Mononuclear cell (primary cell): ENCODE measurements at regions not wholly inside any gene's neighbourhood (a gene's known extent, or its start where the extent isn't known, plus 50 kb on each side); places are given as distances from the start of the nearest gene placed in this dataset.

Experiments used
- H3K27me3 ChIP-seq: 2 replicates; pipeline ENCODE4 v1.6.0; 2011; ENCODE audit warnings: low read length, control low read depth; ENCODE audit not compliant: insufficient read depth
- H3K4me1 ChIP-seq: 2 replicates; pipeline ENCODE4 v1.5.1; 2011; ENCODE audit warnings: mild to moderate bottlenecking, low read length, control low read depth; ENCODE audit not compliant: insufficient read depth
- H3K4me3 ChIP-seq: 2 replicates; pipeline ENCODE4 v1.5.1; 2011; ENCODE audit warnings: mild to moderate bottlenecking, low read length, moderate library complexity
- H3K9me3 ChIP-seq: 2 replicates; pipeline ENCODE4 v1.5.1; 2011; ENCODE audit warnings: low read depth, mild to moderate bottlenecking, control low read depth, low read length

GRCh38 chr1:72885017-72885416 lies 602.7 kb upstream of the NEGR1 start:
- Histone ChIP-seq H3K9me3 (no peaks in the 10 kb centered on the region), H3K4me3 (no peak overlapping the region), H3K4me1 (no peaks in the 10 kb centered on the region), H3K27me3 (no peaks in the 10 kb centered on the region)

- Histone ChIP-seq H3K9me3 (no peaks in the 10 kb centered on the region), H3K4me1 (no peaks in the 10 kb centered on the region), H3K4me3 (no peak overlapping the region), H3K27me3 (no peaks in the 10 kb centered on the region)
These were observed 587.5 kb upstream of the NEGR1 start for GRCh38 chr1:72869873-72870272.

- Histone ChIP-seq H3K9me3 (no peaks in the 10 kb centered on the region), H3K4me3 (no peak overlapping the region), H3K4me1 (no peaks in the 10 kb centered on the region), H3K27me3 (no peaks in the 10 kb centered on the region)
These were observed 587.1 kb upstream of the NEGR1 start for GRCh38 chr1:72869441-72869840.

GRCh38 chr1:72851597-72851996 lies 569.3 kb upstream of the NEGR1 start:
- no peaks in the 10 kb centered on the region for H3K4me1 ChIP-seq
- peaks cover 8% of the 10 kb centered on the region for H3K9me3 ChIP-seq
- no peaks in the 10 kb centered on the region for H3K27me3 ChIP-seq
- H3K4me3 ChIP-seq = no peak overlapping the region

GRCh38 chr1:72848997-72849396 lies 566.7 kb upstream of the NEGR1 start:
- H3K27me3 ChIP-seq = no peaks in the 10 kb centered on the region
- H3K9me3 ChIP-seq = no peaks in the 10 kb centered on the region
- H3K4me3 ChIP-seq = no peak overlapping the region
- no peaks in the 10 kb centered on the region for H3K4me1 ChIP-seq

GRCh38 chr1:72847651-72848050 lies 565.3 kb upstream of the NEGR1 start:
- Histone ChIP-seq H3K4me3 (no peak overlapping the region), H3K9me3 (no peaks in the 10 kb centered on the region), H3K27me3 (no peaks in the 10 kb centered on the region), H3K4me1 (no peaks in the 10 kb centered on the region)

GRCh38 chr1:72846476-72847278 lies 564.3 kb upstream of the NEGR1 start:
- no peaks in the 10 kb centered on the region for H3K9me3 ChIP-seq
- no peaks in the 10 kb centered on the region for H3K27me3 ChIP-seq
- H3K4me3 ChIP-seq = no peak overlapping the region
- no peaks in the 10 kb centered on the region for H3K4me1 ChIP-seq

- Histone ChIP-seq H3K27me3 (no peaks in the 10 kb centered on the region), H3K9me3 (no peaks in the 10 kb centered on the region), H3K4me1 (no peaks in the 10 kb centered on the region), H3K4me3 (no peak overlapping the region)
These were observed 563.6 kb upstream of the NEGR1 start for GRCh38 chr1:72845981-72846380.

- no peaks in the 10 kb centered on the region for H3K4me1 ChIP-seq
- H3K27me3 ChIP-seq = no peaks in the 10 kb centered on the region
- no peaks in the 10 kb centered on the region for H3K9me3 ChIP-seq
- no peak overlapping the region for H3K4me3 ChIP-seq
These were observed 563.0 kb upstream of the NEGR1 start for GRCh38 chr1:72845381-72845780.

- H3K9me3 ChIP-seq = no peaks in the 10 kb centered on the region
- no peak overlapping the region for H3K4me3 ChIP-seq
- H3K27me3 ChIP-seq = no peaks in the 10 kb centered on the region
- no peaks in the 10 kb centered on the region for H3K4me1 ChIP-seq
These were observed 555.4 kb upstream of the NEGR1 start for GRCh38 chr1:72837781-72838180.

- Histone ChIP-seq H3K4me3 (no peak overlapping the region), H3K27me3 (no peaks in the 10 kb centered on the region), H3K4me1 (no peaks in the 10 kb centered on the region), H3K9me3 (no peaks in the 10 kb centered on the region)
These were observed 548.5 kb upstream of the NEGR1 start for GRCh38 chr1:72830606-72831390.

GRCh38 chr1:72827278-72827677 lies 544.9 kb upstream of the NEGR1 start:
- no peaks in the 10 kb centered on the region for H3K27me3 ChIP-seq
- H3K9me3 ChIP-seq = peaks cover 7% of the 10 kb centered on the region
- no peak overlapping the region for H3K4me3 ChIP-seq
- H3K4me1 ChIP-seq = no peaks in the 10 kb centered on the region

- Histone ChIP-seq H3K4me3 (no peak overlapping the region), H3K9me3 (no peaks in the 10 kb centered on the region), H3K27me3 (no peaks in the 10 kb centered on the region), H3K4me1 (no peaks in the 10 kb centered on the region)
These were observed 522.2 kb upstream of the NEGR1 start for GRCh38 chr1:72804541-72804940.

- Histone ChIP-seq H3K4me1 (no peaks in the 10 kb centered on the region), H3K27me3 (no peaks in the 10 kb centered on the region), H3K4me3 (no peak overlapping the region), H3K9me3 (no peaks in the 10 kb centered on the region)
These were observed 498.7 kb upstream of the NEGR1 start for GRCh38 chr1:72781038-72781437.

GRCh38 chr1:72780212-72780611 lies 497.9 kb upstream of the NEGR1 start:
- no peaks in the 10 kb centered on the region for H3K4me1 ChIP-seq
- H3K4me3 ChIP-seq = no peak overlapping the region
- H3K27me3 ChIP-seq = no peaks in the 10 kb centered on the region
- no peaks in the 10 kb centered on the region for H3K9me3 ChIP-seq

- H3K9me3 ChIP-seq = no peaks in the 10 kb centered on the region
- H3K4me3 ChIP-seq = no peak overlapping the region
- no peaks in the 10 kb centered on the region for H3K27me3 ChIP-seq
- H3K4me1 ChIP-seq = no peaks in the 10 kb centered on the region
These were observed 495.6 kb upstream of the NEGR1 start for GRCh38 chr1:72777918-72778317.
